ENCODE measurements at regions not wholly inside any gene's neighbourhood (a gene's known extent, or its start where the extent isn't known, plus 50 kb on each side); places are given as distances from the start of the nearest gene placed in this dataset.

- DNase-seq: no peak
- H3K4me3 ChIP-seq (ENCODE audit: low read depth, low read length): no peak overlapping the region
- H3K27ac ChIP-seq: no peak overlapping the region
- in situ Hi-C loops (cut with HindIII; ENCODE audit: low pct_ligation_motif_present, low sequenced_read_pairs): no loop called here
- TF ChIP-seq CTCF (IDR thresholded peaks at IDR 0.05; ENCODE audit: low read depth, low read length, missing control alignments): no peak
- no peaks in the 10 kb centered on the region for H3K36me3 ChIP-seq (replicated peaks)
- no peaks in the 10 kb centered on the region for H3K27me3 ChIP-seq (replicated peaks)
Observed at GRCh38 chr12:62021808-62022207, 238.4 kb upstream of the USP15 start.

GRCh38 chr12:62028536-62028935, 231.7 kb upstream of the USP15 start:
- Histone ChIP-seq H3K27me3 (replicated peaks) (no peaks in the 10 kb centered on the region), H3K27ac (no peak overlapping the region), H3K4me3 (ENCODE audit: low read depth, low read length) (no peak overlapping the region), H3K36me3 (replicated peaks) (no peaks in the 10 kb centered on the region)
- TF ChIP-seq CTCF (IDR thresholded peaks at IDR 0.05; ENCODE audit: low read depth, low read length, missing control alignments): no peak
- in situ Hi-C loops (cut with HindIII; ENCODE audit: low pct_ligation_motif_present, low sequenced_read_pairs): no loop called here
- no peak for DNase-seq

GRCh38 chr12:62032870-62033269, 227.3 kb upstream of the USP15 start:
- Histone ChIP-seq H3K4me3 (ENCODE audit: low read depth, low read length) (no peak overlapping the region), H3K27ac (no peak overlapping the region), H3K27me3 (replicated peaks) (no peaks in the 10 kb centered on the region), H3K36me3 (replicated peaks) (no peaks in the 10 kb centered on the region)
- no peak for DNase-seq
- TF ChIP-seq CTCF (IDR thresholded peaks at IDR 0.05; ENCODE audit: low read depth, low read length, missing control alignments): no peak
- in situ Hi-C loops (cut with HindIII; ENCODE audit: low pct_ligation_motif_present, low sequenced_read_pairs): no loop called here

- H3K27me3 ChIP-seq (replicated peaks): no peaks in the 10 kb centered on the region
- no peak overlapping the region for H3K4me3 ChIP-seq (ENCODE audit: low read depth, low read length)
- no peak for TF ChIP-seq CTCF (IDR thresholded peaks at IDR 0.05; ENCODE audit: low read depth, low read length, missing control alignments)
- no peak overlapping the region for H3K27ac ChIP-seq
- in situ Hi-C loops (cut with HindIII; ENCODE audit: low pct_ligation_motif_present, low sequenced_read_pairs): no loop called here
- H3K36me3 ChIP-seq (replicated peaks): no peaks in the 10 kb centered on the region
- DNase-seq: no peak
Observed at GRCh38 chr12:62044450-62045135, 215.6 kb upstream of the USP15 start.

DNA sequence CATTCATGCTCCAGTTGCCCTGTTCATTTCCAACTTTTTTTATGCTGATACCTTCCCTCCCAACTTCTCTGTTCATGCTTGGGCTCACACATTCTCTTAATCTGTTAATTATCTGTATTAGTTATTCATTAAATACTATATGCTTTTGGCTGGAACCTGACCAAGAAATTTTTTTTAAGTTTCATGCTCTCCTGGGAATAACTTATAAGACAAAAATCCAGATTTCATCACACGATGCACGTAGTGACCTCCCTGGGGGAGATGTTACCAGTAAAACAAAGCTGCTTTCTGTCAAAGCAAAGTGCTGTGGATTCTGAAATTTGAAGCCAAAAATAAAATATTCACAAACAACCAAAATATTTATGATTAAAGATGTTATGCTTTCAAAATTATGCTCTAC, 215.0 kb upstream of the USP15 start:
- in situ Hi-C loops (cut with HindIII; ENCODE audit: low pct_ligation_motif_present, low sequenced_read_pairs): no loop called here

More for the DNA sequence above, 215.0 kb upstream of the USP15 start:
- Histone ChIP-seq H3K27ac (no peak overlapping the region), H3K27me3 (replicated peaks) (no peaks in the 10 kb centered on the region), H3K36me3 (replicated peaks) (no peaks in the 10 kb centered on the region), H3K4me3 (ENCODE audit: low read depth, low read length) (no peak overlapping the region)
- TF ChIP-seq CTCF (IDR thresholded peaks at IDR 0.05; ENCODE audit: low read depth, low read length, missing control alignments): no peak
- no peak for DNase-seq

Data from brain microvascular endothelial cell (primary cell).